GM10266 (cell line): ENCODE measurements at regions not wholly inside any gene's neighbourhood (a gene's known extent, or its start where the extent isn't known, plus 50 kb on each side); places are given as distances from the start of the nearest gene placed in this dataset.

ENCODE experiments used
- DNase-seq: peaks from one replicate; pipeline ENCODE4 v3.0.0; 2012; ENCODE audit errors: extremely low spot score
- CTCF ChIP-seq: IDR thresholded peaks from 2 replicates; pipeline ENCODE4 v1.5.1; 2012; ENCODE audit warnings: mild to moderate bottlenecking, low read depth; ENCODE audit not compliant: control insufficient read depth, insufficient read depth; ENCODE audit errors: missing control alignments

DNA sequence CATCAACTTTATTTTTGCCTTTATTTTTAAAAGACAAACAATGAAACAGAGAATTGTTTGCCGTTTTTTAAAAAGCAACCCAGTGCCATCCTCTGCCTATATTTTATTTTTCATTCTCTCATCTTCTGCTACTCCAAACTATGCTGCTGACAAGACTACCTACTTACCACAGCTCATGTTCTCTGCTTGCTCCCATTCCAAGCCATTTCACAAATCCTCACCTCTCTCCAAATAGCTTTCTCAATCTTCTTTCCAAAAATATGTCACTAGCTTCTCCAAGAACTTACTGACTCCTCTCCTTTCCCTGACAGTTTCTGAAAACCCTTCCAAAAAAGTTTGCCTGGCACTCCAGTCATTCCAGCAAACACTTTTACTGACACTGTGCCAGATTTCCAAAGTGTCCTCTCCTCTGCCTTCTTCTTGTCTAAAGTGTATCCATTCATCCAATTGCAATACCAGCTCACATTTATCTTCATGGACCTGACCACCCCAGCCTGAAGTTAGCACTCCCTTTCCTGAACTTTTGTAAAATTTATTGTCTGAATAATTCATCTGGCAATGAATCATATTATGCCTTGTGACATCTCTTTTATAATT, 766.5 kb upstream of the B3GALT2 start:
- no peak for TF ChIP-seq CTCF
- DNase-seq, result no peak

DNA sequence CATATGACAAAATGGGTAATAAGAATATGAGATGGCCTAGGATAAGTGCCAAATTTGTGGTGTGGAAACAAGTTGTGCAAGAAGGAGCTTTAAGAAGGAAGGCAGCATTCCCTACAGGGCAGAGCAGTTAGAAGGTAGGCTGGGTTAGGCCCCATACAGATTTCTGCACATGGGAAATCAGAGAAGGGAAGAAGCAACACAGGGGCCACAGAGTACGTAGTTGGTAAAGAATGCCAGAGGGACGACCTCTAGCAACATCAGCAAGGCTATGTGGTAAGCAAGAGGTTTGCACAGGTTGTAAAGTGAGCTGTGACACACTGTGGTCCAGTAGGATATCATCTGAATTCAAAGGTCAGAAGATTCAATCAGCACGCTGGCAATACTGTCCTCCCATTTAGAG, 765.6 kb upstream of the B3GALT2 start:
- TF ChIP-seq CTCF, result no peak
- DNase-seq, result no peak

GRCh38 chr1:193944454-193944853, 758.0 kb upstream of the B3GALT2 start:
- TF ChIP-seq CTCF, result no peak
- no peak for DNase-seq

DNA sequence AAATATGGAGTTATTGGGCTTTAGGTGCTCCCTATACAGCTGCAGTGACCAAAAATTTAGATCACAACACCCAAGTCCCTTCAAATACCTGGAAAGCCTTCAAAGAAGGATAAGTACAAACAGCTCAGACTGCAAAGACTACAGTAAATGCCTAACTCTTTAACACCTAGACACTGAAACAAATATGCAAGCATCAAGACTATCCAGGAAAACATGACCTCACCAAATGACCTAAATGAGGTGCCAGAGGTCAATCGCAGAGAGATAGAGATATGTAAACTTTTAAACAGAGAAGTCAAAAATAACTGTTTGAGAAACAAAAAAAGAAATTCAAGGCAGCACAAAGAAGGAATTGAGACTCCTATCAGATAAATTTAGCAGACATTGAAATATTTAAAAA, 753.8 kb upstream of the B3GALT2 start:
- DNase-seq, result no peak
- no peak for TF ChIP-seq CTCF

GRCh38 chr1:193939585-193939984, 753.2 kb upstream of the B3GALT2 start:
- TF ChIP-seq CTCF, result no peak
- no peak for DNase-seq

- TF ChIP-seq CTCF, result no peak
- DNase-seq, result no peak
Measured at GRCh38 chr1:193937308-193937707, 750.9 kb upstream of the B3GALT2 start.

DNA sequence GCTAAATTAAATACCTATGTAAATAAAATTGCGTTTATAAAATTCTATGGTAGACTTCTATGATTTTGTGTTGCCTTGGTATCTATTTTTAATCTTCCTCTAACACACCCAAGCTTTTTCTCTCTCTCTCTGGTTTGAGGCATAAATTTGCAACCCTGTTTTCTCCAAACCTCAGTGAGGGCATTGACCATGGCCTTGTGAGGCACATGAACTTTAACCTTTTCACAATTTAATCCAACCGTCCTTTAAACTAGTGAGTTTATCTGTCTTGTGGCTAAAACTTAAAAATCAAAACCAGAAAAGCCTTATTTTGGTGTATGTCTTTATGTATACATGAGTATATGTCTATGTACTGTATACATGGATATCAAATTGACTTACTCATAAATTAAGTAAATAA, 746.6 kb upstream of the B3GALT2 start:
- TF ChIP-seq CTCF, result no peak
- no peak for DNase-seq
